CD4-positive, alpha-beta memory T cell (primary cell): ENCODE measurements at regions not wholly inside any gene's neighbourhood (a gene's known extent, or its start where the extent isn't known, plus 50 kb on each side); places are given as distances from the start of the nearest gene placed in this dataset.

Experiments
- CTCF ChIA-PET: fragments of 350-600 bp; sonication (Branson Sonifier 250); formaldehyde crosslinking; loops from one replicate; lab custom pipeline; 2021; ENCODE audit warnings: inconsistent platforms; ENCODE audit not compliant: partially characterized antibody; lab: Charles Lee
- POLR2A ChIA-PET: fragments of 350-600 bp; sonication (Branson Sonifier 250); formaldehyde crosslinking; loops from one replicate; lab custom pipeline; 2021; ENCODE audit not compliant: partially characterized antibody; lab: Charles Lee
- DNase-seq, 5 donors: peaks; one replicate each; pipeline versions ENCODE4 v3.0.0 to v3.0.0-alpha.2; 2020 to 2022; ENCODE audit warnings: mixed read lengths in 1 of 5
- H3K27ac ChIP-seq: one replicate; pipeline ENCODE4 v1.7.0; 2013; ENCODE audit warnings: low read depth, low read length
- H3K27me3 ChIP-seq: 2 replicates; pipeline ENCODE4 v1.7.0; 2013; ENCODE audit warnings: mild to moderate bottlenecking, low read length, moderate library complexity; ENCODE audit not compliant: insufficient read depth
- H3K36me3 ChIP-seq: 2 replicates; pipeline ENCODE4 v1.7.0; 2013; ENCODE audit warnings: mild to moderate bottlenecking, low read length, moderate library complexity; ENCODE audit not compliant: insufficient read depth
- H3K4me1 ChIP-seq: 2 replicates; pipeline ENCODE4 v1.7.0; 2013; ENCODE audit warnings: mild to moderate bottlenecking, low read length, moderate library complexity; ENCODE audit not compliant: insufficient read depth
- H3K4me3 ChIP-seq, 2 donors: one replicate each; pipeline ENCODE4 v1.7.0; 2013; ENCODE audit warnings: low read length in 2 of 2, mild to moderate bottlenecking in 1 of 2
- H3K9me3 ChIP-seq, 2 donors: one replicate each; pipeline ENCODE4 v1.7.0; 2013; ENCODE audit warnings: low read length in 2 of 2, control low read depth in 1 of 2; ENCODE audit not compliant: control insufficient read depth in 1 of 2
- H3K27ac Mint-ChIP-seq, 7 donors: one replicate each; pipeline ENCODE4 v1.8.0; 2020 to 2021; ENCODE audit warnings: mixed read lengths in 7 of 7, mild to moderate bottlenecking in 6 of 7, inconsistent platforms in 3 of 7, moderate library complexity in 3 of 7
- H3K27me3 Mint-ChIP-seq, 2 donors: one replicate each; pipeline ENCODE4 v1.8.0; 2020 to 2021; ENCODE audit warnings: mixed read lengths in 2 of 2
- H3K36me3 Mint-ChIP-seq, 2 donors: one replicate each; pipeline ENCODE4 v1.8.0; 2020 to 2021; ENCODE audit warnings: mixed read lengths in 2 of 2, inconsistent platforms in 1 of 2, mild to moderate bottlenecking in 1 of 2
- H3K4me1 Mint-ChIP-seq, 4 donors: one replicate each; pipeline ENCODE4 v1.8.0; 2020 to 2021; ENCODE audit warnings: mixed read lengths in 4 of 4, mild to moderate bottlenecking in 1 of 4
- H3K4me3 Mint-ChIP-seq, 8 donors: one replicate each; pipeline ENCODE4 v1.8.0; 2020 to 2021; ENCODE audit warnings: mixed read lengths in 8 of 8, mild to moderate bottlenecking in 7 of 8, moderate library complexity in 6 of 8, inconsistent platforms in 3 of 8
- H3K9me3 Mint-ChIP-seq, 8 donors: one replicate each; pipeline ENCODE4 v1.8.0; 2020 to 2021; ENCODE audit warnings: mixed read lengths in 8 of 8, mild to moderate bottlenecking in 5 of 8, inconsistent platforms in 3 of 8, moderate library complexity in 1 of 8
- intact Hi-C: fragments of 100-400 bp; cut with micrococcal nuclease; formaldehyde crosslinking; loops from one replicate; pipeline ENCODE4 v1.15.1; 2023

DNA sequence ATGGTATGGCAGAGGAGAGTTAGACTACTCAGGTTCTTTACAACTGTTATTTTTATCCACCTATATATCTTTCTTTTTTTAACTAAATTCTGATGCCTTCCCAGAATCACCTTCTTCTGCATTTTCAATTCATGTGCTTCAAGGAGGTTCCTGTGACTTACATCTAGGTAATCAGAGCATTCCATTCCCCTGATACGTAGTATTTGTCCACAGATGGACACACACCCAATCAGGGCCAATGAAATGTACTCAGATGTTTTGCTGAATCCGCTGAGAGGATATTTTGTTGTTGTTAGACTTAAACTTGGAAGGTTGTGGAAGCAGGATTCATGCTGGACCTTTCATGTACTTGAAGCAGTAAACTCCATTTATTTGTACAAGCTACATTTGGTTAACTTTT, 159.4 kb upstream of the FER start:
- no peak overlapping the region for H3K4me3 Mint-ChIP-seq
- Histone ChIP-seq H3K9me3 (no peaks in the 10 kb centered on the region), H3K36me3 (no peaks in the 10 kb centered on the region), H3K4me1 (no peaks in the 10 kb centered on the region), H3K27ac (no peak overlapping the region), H3K4me3 (no peak overlapping the region), H3K27me3 (no peaks in the 10 kb centered on the region)
- ChIA-PET POLR2A (no interaction called here), CTCF (no interaction called here)
- peaks cover 0 to 3% (median 0%) of the 10 kb centered on the region in 8 donors for H3K9me3 Mint-ChIP-seq
- H3K36me3 Mint-ChIP-seq = no peaks in the 10 kb centered on the region
- intact Hi-C loops = no loop called here
- no peak overlapping the region for H3K27ac Mint-ChIP-seq
- no peaks in the 10 kb centered on the region for H3K4me1 Mint-ChIP-seq
- H3K27me3 Mint-ChIP-seq = peaks cover 8 to 9% of the 10 kb centered on the region in 2 donors
- no peak for DNase-seq

DNA sequence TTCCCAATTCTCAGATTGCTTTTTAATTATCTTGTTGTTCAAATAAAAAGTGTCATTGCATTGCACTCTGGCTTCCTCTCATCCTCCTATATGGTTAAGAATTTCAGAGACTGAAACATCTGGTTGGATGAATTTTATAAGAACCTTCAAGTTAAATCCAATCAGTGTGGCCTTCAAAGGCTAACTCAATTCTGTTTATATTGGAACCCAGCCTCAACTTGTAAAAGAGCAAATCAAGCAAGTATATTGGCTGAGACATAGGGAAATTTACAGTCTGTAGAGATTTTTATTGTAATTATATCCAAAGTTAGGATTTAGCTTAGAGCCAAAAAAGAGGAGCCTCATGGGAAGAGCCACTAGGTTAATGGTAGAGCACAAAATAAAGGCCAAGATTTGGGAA, 159.9 kb upstream of the FER start:
- peaks cover 8 to 9% of the 10 kb centered on the region in 2 donors for H3K27me3 Mint-ChIP-seq
- no peak overlapping the region for H3K4me3 Mint-ChIP-seq
- H3K9me3 Mint-ChIP-seq = peaks cover 0 to 3% (median 0%) of the 10 kb centered on the region in 8 donors
- no peak overlapping the region for H3K4me3 ChIP-seq
- H3K36me3 ChIP-seq = no peaks in the 10 kb centered on the region
- ChIA-PET POLR2A (no interaction called here), CTCF (no interaction called here)
- no peaks in the 10 kb centered on the region for H3K27me3 ChIP-seq
- no peak for DNase-seq
- no peak overlapping the region for H3K27ac ChIP-seq
- no peaks in the 10 kb centered on the region for H3K9me3 ChIP-seq
- no peaks in the 10 kb centered on the region for H3K4me1 ChIP-seq
- intact Hi-C loops = no loop called here
- no peak overlapping the region for H3K27ac Mint-ChIP-seq
- no peaks in the 10 kb centered on the region for H3K36me3 Mint-ChIP-seq
- no peaks in the 10 kb centered on the region for H3K4me1 Mint-ChIP-seq

DNA sequence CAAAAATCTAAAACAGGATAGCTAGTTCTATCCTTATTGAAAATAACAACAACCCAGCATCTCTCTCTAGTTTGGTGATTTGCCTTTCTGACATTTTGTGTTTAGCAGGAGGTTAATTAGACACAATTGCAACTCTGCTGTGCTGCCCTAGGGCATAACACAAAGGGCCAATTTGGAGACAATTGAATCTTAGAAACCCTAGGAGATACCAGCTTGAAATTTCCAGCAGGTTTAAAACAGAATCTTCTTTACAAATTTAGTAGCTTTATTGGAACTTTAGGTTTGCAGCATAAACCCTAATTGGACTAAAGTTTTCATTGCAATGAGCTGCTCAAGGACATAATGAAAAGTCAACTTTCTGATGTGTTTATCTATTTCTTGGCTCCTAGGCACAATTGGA, 166.7 kb upstream of the FER start:
- intact Hi-C loops = no loop called here
- Histone ChIP-seq H3K27me3 (no peaks in the 10 kb centered on the region), H3K9me3 (no peaks in the 10 kb centered on the region), H3K36me3 (no peaks in the 10 kb centered on the region), H3K27ac (no peak overlapping the region), H3K4me3 (no peak overlapping the region), H3K4me1 (no peaks in the 10 kb centered on the region)
- Mint-ChIP-seq H3K9me3 (no peaks in the 10 kb centered on the region), H3K27ac (no peak overlapping the region), H3K4me1 (no peaks in the 10 kb centered on the region), H3K27me3 (peaks cover 6 to 8% of the 10 kb centered on the region in 2 donors), H3K36me3 (no peaks in the 10 kb centered on the region), H3K4me3 (no peak overlapping the region)
- ChIA-PET CTCF (no interaction called here), POLR2A (no interaction called here)
- DNase-seq = no peak

DNA sequence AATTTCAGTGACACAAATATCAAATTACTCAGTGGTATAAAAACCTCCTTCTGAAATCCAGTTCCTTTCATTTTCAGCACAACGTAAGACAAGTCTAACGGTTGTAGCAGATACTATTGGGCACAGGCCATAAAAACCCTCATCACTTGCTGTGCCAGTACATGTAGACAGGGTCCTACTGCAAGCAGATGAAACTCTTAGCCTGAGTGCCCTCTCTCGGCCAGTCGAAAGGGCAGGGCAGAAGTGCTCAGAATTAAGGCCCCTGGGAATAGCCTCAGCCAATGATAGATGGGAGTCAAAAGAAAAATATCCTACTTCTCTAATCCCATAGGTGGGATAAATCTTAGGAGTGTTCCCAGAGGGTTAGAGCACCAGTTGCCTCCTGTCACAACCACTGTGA, 168.5 kb upstream of the FER start:
- POLR2A ChIA-PET = no interaction called here
- CTCF ChIA-PET = no interaction called here
- Mint-ChIP-seq H3K27ac (no peak overlapping the region), H3K4me1 (no peaks in the 10 kb centered on the region), H3K9me3 (peaks cover under 1 to 13% (median 6%) of the 10 kb centered on the region in 8 donors), H3K4me3 (no peak overlapping the region), H3K36me3 (no peaks in the 10 kb centered on the region), H3K27me3 (peaks cover 6% of the 10 kb centered on the region in 2 donors)
- H3K27me3 ChIP-seq = no peaks in the 10 kb centered on the region
- intact Hi-C loops = no loop called here
- H3K27ac ChIP-seq = no peak overlapping the region
- H3K36me3 ChIP-seq = no peaks in the 10 kb centered on the region
- H3K4me1 ChIP-seq = no peaks in the 10 kb centered on the region
- no peak for DNase-seq
- no peak overlapping the region for H3K4me3 ChIP-seq
- H3K9me3 ChIP-seq = no peaks in the 10 kb centered on the region

DNA sequence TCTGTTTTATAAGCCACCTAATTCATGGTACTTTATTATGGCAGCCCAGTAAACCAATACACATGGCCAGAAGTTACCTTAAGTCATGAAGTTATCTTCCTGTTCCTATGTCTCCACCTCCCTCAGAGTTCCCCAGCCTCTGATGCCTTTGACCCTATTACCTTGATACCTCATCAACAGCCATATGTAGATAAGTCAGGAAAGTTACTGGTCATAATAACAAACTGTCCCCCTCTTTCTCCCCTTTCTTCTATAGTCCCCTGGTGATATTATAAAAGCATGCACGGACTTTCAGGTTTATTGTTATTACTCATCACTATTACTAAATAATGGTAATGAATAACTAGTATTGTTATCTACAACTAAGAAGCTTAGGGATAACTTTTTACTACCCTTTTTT, 168.9 kb upstream of the FER start:
- Mint-ChIP-seq H3K9me3 (peaks cover 2 to 17% (median 10%) of the 10 kb centered on the region in 8 donors), H3K27ac (no peak overlapping the region), H3K4me3 (no peak overlapping the region), H3K27me3 (peaks cover 6% of the 10 kb centered on the region in 2 donors), H3K36me3 (no peaks in the 10 kb centered on the region), H3K4me1 (no peaks in the 10 kb centered on the region)
- H3K27me3 ChIP-seq = no peaks in the 10 kb centered on the region
- H3K27ac ChIP-seq = no peak overlapping the region
- CTCF ChIA-PET = no interaction called here
- POLR2A ChIA-PET = no interaction called here
- intact Hi-C loops = no loop called here
- no peaks in the 10 kb centered on the region for H3K4me1 ChIP-seq
- H3K9me3 ChIP-seq = no peaks in the 10 kb centered on the region
- no peaks in the 10 kb centered on the region for H3K36me3 ChIP-seq
- no peak for DNase-seq
- H3K4me3 ChIP-seq = no peak overlapping the region

DNA sequence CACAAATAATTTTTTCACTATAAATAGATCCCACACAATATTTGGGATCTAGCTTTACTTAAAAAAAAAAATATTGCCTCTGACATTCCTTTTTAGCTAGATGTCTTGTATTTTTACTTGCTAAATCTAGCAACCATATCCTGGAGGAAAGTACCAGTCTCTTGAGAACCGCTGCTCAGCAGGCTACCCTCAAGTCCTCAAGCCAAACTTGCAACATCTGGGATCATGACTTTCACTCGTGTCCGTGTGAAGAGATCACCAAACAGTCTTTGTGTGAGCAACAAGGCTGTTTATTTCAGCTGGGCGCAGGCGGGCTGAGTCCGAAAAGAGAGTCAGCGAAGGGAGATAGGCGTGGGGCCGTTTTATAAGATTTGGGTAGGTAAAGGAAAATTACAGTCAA, 180.3 kb upstream of the FER start:
- Histone ChIP-seq H3K27me3 (no peaks in the 10 kb centered on the region), H3K36me3 (no peaks in the 10 kb centered on the region), H3K4me3 (no peak overlapping the region), H3K27ac (no peak overlapping the region), H3K9me3 (no peaks in the 10 kb centered on the region), H3K4me1 (no peaks in the 10 kb centered on the region)
- Mint-ChIP-seq H3K9me3 (no peaks in the 10 kb centered on the region), H3K4me1 (no peaks in the 10 kb centered on the region), H3K4me3 (no peak overlapping the region), H3K36me3 (no peaks in the 10 kb centered on the region), H3K27ac (no peak overlapping the region), H3K27me3 (no peaks in the 10 kb centered on the region)
- POLR2A ChIA-PET = no interaction called here
- DNase-seq = no peak
- CTCF ChIA-PET = no interaction called here
- intact Hi-C loops = no loop called here

DNA sequence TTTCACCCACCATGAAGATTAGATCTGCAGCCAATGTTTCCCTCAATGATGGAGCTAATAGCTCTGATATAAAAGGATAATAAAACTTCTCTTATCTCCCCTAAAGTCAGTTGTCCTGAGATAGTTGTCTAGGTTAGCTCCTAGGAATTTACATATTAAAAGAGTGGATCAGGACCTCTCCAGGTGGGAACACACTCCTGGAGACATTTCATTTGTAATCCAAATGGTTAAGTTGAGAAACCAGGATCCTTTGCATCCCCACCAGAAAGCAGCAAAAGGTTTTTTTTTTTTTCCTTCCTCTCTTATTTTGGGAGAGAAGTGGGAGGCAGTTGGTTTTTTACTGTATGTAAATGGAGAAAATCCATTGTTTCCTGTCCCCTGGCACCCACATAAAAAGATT, 182.5 kb upstream of the FBXL17 start:
- H3K9me3 Mint-ChIP-seq = no peaks in the 10 kb centered on the region
- Histone ChIP-seq H3K4me3 (no peak overlapping the region), H3K27me3 (no peaks in the 10 kb centered on the region), H3K9me3 (no peaks in the 10 kb centered on the region), H3K27ac (no peak overlapping the region), H3K36me3 (no peaks in the 10 kb centered on the region), H3K4me1 (no peaks in the 10 kb centered on the region)
- ChIA-PET POLR2A (no interaction called here), CTCF (no interaction called here)
- H3K4me1 Mint-ChIP-seq = no peaks in the 10 kb centered on the region
- no peaks in the 10 kb centered on the region for H3K27me3 Mint-ChIP-seq
- H3K27ac Mint-ChIP-seq = no peak overlapping the region
- H3K4me3 Mint-ChIP-seq = no peak overlapping the region
- no peaks in the 10 kb centered on the region for H3K36me3 Mint-ChIP-seq
- DNase-seq = no peak
- intact Hi-C loops = no loop called here

DNA sequence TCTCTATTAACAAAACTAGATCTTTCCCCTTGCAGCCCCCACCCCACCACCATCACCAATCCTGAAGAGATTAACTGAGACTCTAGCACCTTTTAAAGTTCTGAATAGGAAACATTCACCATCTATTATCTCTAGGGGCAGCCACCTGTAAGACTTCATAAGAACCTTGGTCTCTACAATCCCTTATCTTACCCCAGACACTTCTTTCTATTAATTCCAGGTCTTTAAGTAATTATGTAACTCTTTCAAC, 180.2 kb upstream of the FBXL17 start:
- H3K4me3 Mint-ChIP-seq = no peak overlapping the region
- DNase-seq = no peak
- Histone ChIP-seq H3K36me3 (no peaks in the 10 kb centered on the region), H3K27ac (no peak overlapping the region), H3K27me3 (no peaks in the 10 kb centered on the region), H3K4me3 (no peak overlapping the region), H3K9me3 (no peaks in the 10 kb centered on the region), H3K4me1 (no peaks in the 10 kb centered on the region)
- no peaks in the 10 kb centered on the region for H3K4me1 Mint-ChIP-seq
- peaks cover 0 to 3% (median 0%) of the 10 kb centered on the region in 8 donors for H3K9me3 Mint-ChIP-seq
- H3K27me3 Mint-ChIP-seq = no peaks in the 10 kb centered on the region
- CTCF ChIA-PET = no interaction called here
- no peak overlapping the region for H3K27ac Mint-ChIP-seq
- no peaks in the 10 kb centered on the region for H3K36me3 Mint-ChIP-seq
- intact Hi-C loops = no loop called here
- POLR2A ChIA-PET = no interaction called here
